GM18508 (cell line): ENCODE measurements at regions not wholly inside any gene's neighbourhood (a gene's known extent, or its start where the extent isn't known, plus 50 kb on each side); places are given as distances from the start of the nearest gene placed in this dataset.

Source experiments
- ATAC-seq: cut with Tn5 transposase; IDR thresholded peaks from one replicate; pipeline ENCODE4 v1.9.1; 2021; ENCODE audit warnings: moderate number of reproducible peaks; ENCODE audit not compliant: insufficient read depth, unreplicated experiment

GRCh38 chr12:4002601-4003000, 129.4 kb upstream of the PARP11 start:
- ATAC-seq, result no peak

GRCh38 chr12:4001841-4002240, 128.6 kb upstream of the PARP11 start:
- ATAC-seq, result no peak

- ATAC-seq, result no peak
Measured at GRCh38 chr12:4001031-4001430, 127.8 kb upstream of the PARP11 start.

GRCh38 chr12:3999904-4000303, 126.7 kb upstream of the PARP11 start:
- ATAC-seq, result no peak

- ATAC-seq, result no peak
Measured at GRCh38 chr12:3998968-3999792, 126.0 kb upstream of the PARP11 start.

- no peak for ATAC-seq
Measured at GRCh38 chr12:3998397-3998796, 125.2 kb upstream of the PARP11 start.

GRCh38 chr12:3996322-3996721, 123.1 kb upstream of the PARP11 start:
- ATAC-seq, result no peak

GRCh38 chr12:3995306-3995705, 122.1 kb upstream of the PARP11 start:
- no peak for ATAC-seq

GRCh38 chr12:3994500-3994899, 121.3 kb upstream of the PARP11 start:
- no peak for ATAC-seq

- ATAC-seq, result no peak
Measured at GRCh38 chr12:3992945-3993344, 119.7 kb upstream of the PARP11 start.

- ATAC-seq, result no peak
Measured at GRCh38 chr12:3991798-3992580, 118.8 kb upstream of the PARP11 start.

GRCh38 chr12:3990501-3991280, 117.5 kb upstream of the PARP11 start:
- ATAC-seq, result no peak

GRCh38 chr12:3989218-3989550, 116.0 kb upstream of the PARP11 start:
- ATAC-seq, result no peak

GRCh38 chr12:3988519-3989217, 115.5 kb upstream of the PARP11 start:
- ATAC-seq, result no peak

GRCh38 chr12:3987571-3987970, 114.4 kb upstream of the PARP11 start:
- ATAC-seq, result no peak

GRCh38 chr12:3980504-3981272, 107.5 kb upstream of the PARP11 start:
- no peak for ATAC-seq

- no peak for ATAC-seq
Measured at GRCh38 chr12:3977621-3978020, 104.4 kb upstream of the PARP11 start.

GRCh38 chr12:3976351-3976938, 103.2 kb upstream of the PARP11 start:
- no peak for ATAC-seq

- no peak for ATAC-seq
Measured at GRCh38 chr12:3975652-3976051, 102.5 kb upstream of the PARP11 start.
